ENCODE measurements at regions not wholly inside any gene's neighbourhood (a gene's known extent, or its start where the extent isn't known, plus 50 kb on each side); places are given as distances from the start of the nearest gene placed in this dataset.
"Not testable (repeated sequence)": the region's sequence is repeated elsewhere in the genome, so short reads cannot be mapped to it uniquely, and the experiment has no call there.

- no peak for FAIRE-seq
Observed at GRCh38 chr10:9848278-9848677, 1169.4 kb upstream of the CELF2 start.

- no peak for FAIRE-seq
Observed at GRCh38 chr10:9848981-9849380, 1168.7 kb upstream of the CELF2 start.

- FAIRE-seq, result no peak
Observed at GRCh38 chr10:9850415-9850814, 1167.3 kb upstream of the CELF2 start.

GRCh38 chr10:9851808-9852207, 1165.9 kb upstream of the CELF2 start:
- FAIRE-seq, result no peak

GRCh38 chr10:9853405-9854355, 1164.0 kb upstream of the CELF2 start:
- no peak for FAIRE-seq

- FAIRE-seq, result not testable (repeated sequence)
Observed at GRCh38 chr10:9855451-9855850, 1162.2 kb upstream of the CELF2 start.

- FAIRE-seq, result no peak
Observed at GRCh38 chr10:9858816-9859215, 1158.9 kb upstream of the CELF2 start.

GRCh38 chr10:9860045-9860444, 1157.6 kb upstream of the CELF2 start:
- no peak for FAIRE-seq

GRCh38 chr10:9863559-9864121, 1154.0 kb upstream of the CELF2 start:
- no peak for FAIRE-seq

GRCh38 chr10:9868499-9868898, 1149.2 kb upstream of the CELF2 start:
- FAIRE-seq, result no peak

GRCh38 chr10:9869205-9869604, 1148.5 kb upstream of the CELF2 start:
- FAIRE-seq, result no peak

- no peak for FAIRE-seq
Observed at GRCh38 chr10:9869606-9870176, 1148.0 kb upstream of the CELF2 start.

- no peak for FAIRE-seq
Observed at GRCh38 chr10:9875353-9875752, 1142.3 kb upstream of the CELF2 start.

GRCh38 chr10:9877978-9878377, 1139.7 kb upstream of the CELF2 start:
- FAIRE-seq, result no peak

- FAIRE-seq, result no peak
Observed at GRCh38 chr10:9878383-9878782, 1139.3 kb upstream of the CELF2 start.

- FAIRE-seq, result no peak
Observed at GRCh38 chr10:9885761-9886160, 1131.9 kb upstream of the CELF2 start.

- no peak for FAIRE-seq
Observed at GRCh38 chr10:9886772-9887171, 1130.9 kb upstream of the CELF2 start.

- no peak for FAIRE-seq
Observed at GRCh38 chr10:9895453-9895852, 1122.2 kb upstream of the CELF2 start.

GRCh38 chr10:9895981-9896380, 1121.7 kb upstream of the CELF2 start:
- no peak for FAIRE-seq

- no peak for FAIRE-seq
Observed at GRCh38 chr10:9898633-9899395, 1118.9 kb upstream of the CELF2 start.

GRCh38 chr10:9900751-9901150, 1116.9 kb upstream of the CELF2 start:
- FAIRE-seq, result no peak

- FAIRE-seq, result no peak
Observed at GRCh38 chr10:9901971-9902370, 1115.7 kb upstream of the CELF2 start.

GRCh38 chr10:9910446-9910845, 1107.2 kb upstream of the CELF2 start:
- no peak for FAIRE-seq
